Gastrocnemius medialis (tissue), 4 donors: ENCODE measurements at regions not wholly inside any gene's neighbourhood (a gene's known extent, or its start where the extent isn't known, plus 50 kb on each side); places are given as distances from the start of the nearest gene placed in this dataset.

ENCODE experiments used
- ATAC-seq, 2 donors: fragments of 150-250 bp; one replicate each; pipeline ENCODE4 v1.9.1; 2016
- DNase-seq, 2 donors: peaks; one replicate each; pipeline ENCODE4 v3.0.0-alpha.2; 2019
- H3K27ac ChIP-seq, 4 donors: fragments of 200-600 bp; sonication (generic); 1 replicate in 1 of 4; 2 replicates in 3 of 4; pipeline ENCODE4 v1.5.1; 2016 to 2018; ENCODE audit warnings: mild to moderate bottlenecking in 2 of 4, moderate library complexity in 1 of 4
- H3K27me3 ChIP-seq, 3 donors: fragments of 200-600 bp; sonication (generic) in 2 of 3; 1 replicate in 1 of 3; 2 replicates in 2 of 3; pipeline versions ENCODE4 v1.5.1 to v1.6.0; 2016 to 2019; ENCODE audit warnings: mild to moderate bottlenecking in 1 of 3, moderate library complexity in 1 of 3
- H3K36me3 ChIP-seq, 2 donors: fragments of 200-600 bp; sonication (generic) in 1 of 2; one replicate each; pipeline ENCODE4 v1.5.1; 2017 to 2018
- H3K4me1 ChIP-seq, 2 donors: fragments of 200-600 bp; sonication (generic) in 1 of 2; one replicate each; pipeline ENCODE4 v1.5.1; 2016 to 2017; ENCODE audit warnings: mild to moderate bottlenecking in 2 of 2
- H3K4me3 ChIP-seq, 4 donors: fragments of 200-600 bp; sonication (generic) in 3 of 4; 1 replicate in 1 of 4; 2 replicates in 3 of 4; pipeline ENCODE4 v1.5.1; 2016 to 2019; ENCODE audit warnings: mild to moderate bottlenecking in 2 of 4
- H3K9me3 ChIP-seq, 3 donors: fragments of 200-600 bp; sonication (generic) in 2 of 3; 1 replicate in 1 of 3; 2 replicates in 2 of 3; pipeline ENCODE4 v1.5.1; 2016 to 2019
- CTCF ChIP-seq, 5 experiments: fragments of 450-650 bp in 3 of 5; fragments of 200-600 bp in 2 of 5; sonication (generic) in 2 of 5; IDR thresholded peaks in 4 of 5; conservative IDR thresholded peaks in 1 of 5; 1 replicate in 4 of 5; 2 replicates in 1 of 5; pipeline ENCODE4 v1.5.1; 2016 to 2019; ENCODE audit warnings: antibody characterized with exemption in 5 of 5, mild to moderate bottlenecking in 3 of 5, moderate library complexity in 3 of 5
- POLR2A ChIP-seq, 2 donors: fragments of 450-650 bp; IDR thresholded peaks; one replicate each; pipeline ENCODE4 v1.6.1; 2017; ENCODE audit warnings: antibody characterized with exemption in 2 of 2, mild to moderate bottlenecking in 2 of 2, moderate library complexity in 2 of 2
- in situ Hi-C, 4 donors: fragments of 200-750 bp; cut with MboI; loops; one replicate each; pipeline versions ENCODE4 v1.15.0 to v1.8.0; 2017; ENCODE audit warnings: low sequenced_read_pairs in 4 of 4
- intact Hi-C: fragments of 100-400 bp; cut with DNase I; formaldehyde crosslinking; loops from one replicate; pipeline ENCODE4 v1.15.1; 2023; ENCODE audit warnings: low total_unique reads

- TF ChIP-seq CTCF (IDR thresholded peaks at IDR 0.05 in 4 of 5, conservative IDR thresholded peaks at IDR 0.05 in 1 of 5) (no peak), POLR2A (IDR thresholded peaks at IDR 0.05) (no peak)
- DNase-seq: no peak
- in situ Hi-C loops (no loop called here), intact Hi-C loops (no loop called here)
- no peaks in the 10 kb centered on the region for H3K4me1 ChIP-seq
- no peak overlapping the region for H3K27ac ChIP-seq
- H3K36me3 ChIP-seq: no peaks in the 10 kb centered on the region
- no peak overlapping the region for H3K4me3 ChIP-seq
- no peak for ATAC-seq
- no peaks in the 10 kb centered on the region for H3K9me3 ChIP-seq
- H3K27me3 ChIP-seq: no peaks in the 10 kb centered on the region
Measured at GRCh38 chr12:88300931-88301330, 158.8 kb downstream of the TMTC3 start.

- H3K9me3 ChIP-seq: no peaks in the 10 kb centered on the region
- H3K36me3 ChIP-seq: no peaks in the 10 kb centered on the region
- no peaks in the 10 kb centered on the region for H3K27me3 ChIP-seq
- no peak overlapping the region for H3K27ac ChIP-seq
- no peak for TF ChIP-seq POLR2A (IDR thresholded peaks at IDR 0.05)
- TF ChIP-seq CTCF (IDR thresholded peaks at IDR 0.05 in 4 of 5, conservative IDR thresholded peaks at IDR 0.05 in 1 of 5): no peak
- intact Hi-C loops: no loop called here
- in situ Hi-C loops: no loop called here
- no peak overlapping the region for H3K4me3 ChIP-seq
- no peak for DNase-seq
- no peaks in the 10 kb centered on the region for H3K4me1 ChIP-seq
- no peak for ATAC-seq
Measured at GRCh38 chr12:88303335-88303734, 161.2 kb downstream of the TMTC3 start.

GRCh38 chr12:88305254-88305890 is 163.3 kb downstream of the TMTC3 start:
- no peak for DNase-seq
- H3K27ac ChIP-seq: no peak overlapping the region
- H3K27me3 ChIP-seq: no peaks in the 10 kb centered on the region
- no peak for ATAC-seq
- H3K4me3 ChIP-seq: no peak overlapping the region
- TF ChIP-seq POLR2A (IDR thresholded peaks at IDR 0.05) (no peak), CTCF (IDR thresholded peaks at IDR 0.05 in 4 of 5, conservative IDR thresholded peaks at IDR 0.05 in 1 of 5) (no peak)
- intact Hi-C loops (no loop called here), in situ Hi-C loops (no loop called here)
- H3K4me1 ChIP-seq: no peaks in the 10 kb centered on the region
- no peaks in the 10 kb centered on the region for H3K9me3 ChIP-seq
- H3K36me3 ChIP-seq: no peaks in the 10 kb centered on the region

GRCh38 chr12:88306471-88307069 is 164.5 kb downstream of the TMTC3 start:
- intact Hi-C loops: no loop called here
- in situ Hi-C loops: no loop called here

More at GRCh38 chr12:88306471-88307069, 164.5 kb downstream of the TMTC3 start:
- Histone ChIP-seq H3K36me3 (no peaks in the 10 kb centered on the region), H3K27ac (no peak overlapping the region), H3K4me3 (no peak overlapping the region), H3K4me1 (no peaks in the 10 kb centered on the region), H3K9me3 (no peaks in the 10 kb centered on the region), H3K27me3 (no peaks in the 10 kb centered on the region)
- no peak for DNase-seq
- ATAC-seq: no peak
- TF ChIP-seq POLR2A (IDR thresholded peaks at IDR 0.05): no peak
- no peak for TF ChIP-seq CTCF (IDR thresholded peaks at IDR 0.05 in 4 of 5, conservative IDR thresholded peaks at IDR 0.05 in 1 of 5)
